H1 (cell line): ENCODE measurements at regions not wholly inside any gene's neighbourhood (a gene's known extent, or its start where the extent isn't known, plus 50 kb on each side); places are given as distances from the start of the nearest gene placed in this dataset.

ENCODE experiments used
- CTCF ChIA-PET: fragments of 300-600 bp; sonication (Branson Sonifier 250); formaldehyde crosslinking; loops from one replicate; lab custom pipeline; 2021; ENCODE audit not compliant: partially characterized antibody; lab: Charles Lee
- POLR2A ChIA-PET: fragments of 300-600 bp; sonication (Branson Sonifier 250); formaldehyde crosslinking; loops from one replicate; lab custom pipeline; 2021; ENCODE audit warnings: inconsistent platforms; ENCODE audit not compliant: partially characterized antibody; lab: Charles Lee
- DNase-seq, 2 experiments: peaks; one replicate each; pipeline versions ENCODE4 v3.0.0 to v3.0.0-alpha.2; 2010 to 2022; ENCODE audit warnings: low spot score in 2 of 2, low read depth in 1 of 2, mixed read lengths in 1 of 2
- FAIRE-seq: peaks from 2 replicates; lab custom pipeline; 2011; peaks lifted over from hg19 to GRCh38; lab: Jason Lieb, UNC
- H2AFZ ChIP-seq: 2 replicates; pipeline ENCODE4 v1.8.1; 2012; ENCODE audit warnings: low read length, inconsistent platforms
- H2AK5ac ChIP-seq: 2 replicates; pipeline ENCODE4 v1.6.1; 2013; ENCODE audit warnings: low read depth, low read length
- H2BK120ac ChIP-seq: replicated peaks from 2 replicates; pipeline ENCODE3; 2013; ENCODE audit warnings: low read depth, low read length, inconsistent platforms
- H2BK12ac ChIP-seq: 2 replicates; pipeline ENCODE4 v1.6.1; 2013; ENCODE audit warnings: low read depth, low read length
- H2BK15ac ChIP-seq: 2 replicates; pipeline ENCODE4 v1.6.1; 2013; ENCODE audit warnings: low read length
- H2BK20ac ChIP-seq: 2 replicates; pipeline ENCODE4 v1.6.1; 2013; ENCODE audit warnings: low read length
- H2BK5ac ChIP-seq: 2 replicates; pipeline ENCODE4 v1.6.1; 2013; ENCODE audit warnings: low read depth, low read length
- H3K14ac ChIP-seq: 2 replicates; pipeline ENCODE4 v1.6.1; 2013; ENCODE audit warnings: inconsistent platforms; ENCODE audit not compliant: insufficient read length
- H3K18ac ChIP-seq: 2 replicates; pipeline ENCODE4 v1.6.1; 2013; ENCODE audit warnings: low read length; ENCODE audit errors: extremely low read depth
- H3K23ac ChIP-seq: 2 replicates; pipeline ENCODE4 v1.6.1; 2013; ENCODE audit warnings: inconsistent platforms; ENCODE audit not compliant: insufficient read length
- H3K23me2 ChIP-seq: 2 replicates; pipeline ENCODE4 v1.6.1; 2013; ENCODE audit warnings: low read depth, low read length
- H3K27ac ChIP-seq: 2 replicates; pipeline ENCODE4 v1.6.1; 2011; ENCODE audit warnings: low read depth, low read length, inconsistent platforms
- H3K27me3 ChIP-seq, 4 experiments: replicated peaks in 1 of 4; 1 replicate in 1 of 4; 2 replicates in 3 of 4; pipeline versions ENCODE4 v1.6.1 to v1.8.1; 2011 to 2013; ENCODE audit warnings: low read length in 3 of 4, mild to moderate bottlenecking in 3 of 4, inconsistent platforms in 2 of 4, mixed read lengths in 2 of 4, moderate library complexity in 1 of 4; ENCODE audit not compliant: control insufficient read depth in 3 of 4, insufficient read depth in 3 of 4; ENCODE audit errors: extremely low read depth in 1 of 4
- H3K36me3 ChIP-seq, 4 experiments: 2 replicates each; pipeline versions ENCODE4 v1.6.1 to v1.8.1; 2011 to 2013; ENCODE audit warnings: mild to moderate bottlenecking in 4 of 4, low read length in 3 of 4, moderate library complexity in 2 of 4, control low read depth in 1 of 4, inconsistent platforms in 1 of 4; ENCODE audit not compliant: insufficient read depth in 4 of 4, control insufficient read depth in 2 of 4
- H3K4ac ChIP-seq: replicated peaks from 2 replicates; pipeline ENCODE3; 2013; ENCODE audit warnings: low read length, low read depth, mixed read lengths, inconsistent platforms; ENCODE audit not compliant: insufficient read length
- H3K4me1 ChIP-seq, 4 experiments: replicated peaks in 1 of 4; 1 replicate in 1 of 4; 2 replicates in 3 of 4; pipeline versions ENCODE4 v1.6.1 to v1.8.1; 2011 to 2013; ENCODE audit warnings: low read length in 3 of 4, inconsistent platforms in 2 of 4, mixed read lengths in 1 of 4; ENCODE audit not compliant: insufficient read depth in 4 of 4, control insufficient read depth in 3 of 4
- H3K4me2 ChIP-seq, 2 experiments: 2 replicates each; pipeline versions ENCODE4 v1.6.1 to v1.8.1; 2011 to 2013; ENCODE audit warnings: low read depth in 2 of 2, low read length in 2 of 2, control low read depth in 1 of 2, inconsistent platforms in 1 of 2, mild to moderate bottlenecking in 1 of 2; ENCODE audit not compliant: insufficient read depth in 1 of 2
- H3K4me3 ChIP-seq, 4 experiments: fragments of 200-600, 300-600 bp in 1 of 4; sonication (generic), shearing (Covaris generic), sonication (Bioruptor Twin) in 1 of 4; 2 replicates each; pipeline versions ENCODE4 v1.5.1 to v1.8.1; 2011 to 2016; ENCODE audit warnings: low read length in 4 of 4, low read depth in 3 of 4, control low read depth in 2 of 4, inconsistent platforms in 2 of 4, mild to moderate bottlenecking in 2 of 4, mixed read lengths in 1 of 4, moderate library complexity in 1 of 4; ENCODE audit not compliant: insufficient read depth in 2 of 4; ENCODE audit errors: extremely low read depth in 1 of 4
- H3K56ac ChIP-seq: replicated peaks from 2 replicates; pipeline ENCODE3; 2013; ENCODE audit warnings: low read depth, mild to moderate bottlenecking, mixed read lengths, low read length, inconsistent platforms; ENCODE audit not compliant: insufficient read length
- H3K79me1 ChIP-seq: 2 replicates; pipeline ENCODE4 v1.6.1; 2013; ENCODE audit warnings: low read depth, low read length, control low read depth
- H3K79me2 ChIP-seq, 2 experiments: 2 replicates each; pipeline versions ENCODE4 v1.6.1 to v1.8.1; 2012 to 2013; ENCODE audit warnings: low read length in 2 of 2, mild to moderate bottlenecking in 2 of 2, inconsistent platforms in 1 of 2; ENCODE audit not compliant: insufficient read depth in 2 of 2, control insufficient read depth in 1 of 2
- H3K9ac ChIP-seq, 4 experiments: replicated peaks in 1 of 4; 1 replicate in 1 of 4; 2 replicates in 3 of 4; pipeline versions ENCODE4 v1.6.1 to v1.8.1; 2011 to 2013; ENCODE audit warnings: low read depth in 3 of 4, low read length in 3 of 4, control low read depth in 2 of 4, mild to moderate bottlenecking in 2 of 4, moderate library complexity in 2 of 4, inconsistent platforms in 1 of 4; ENCODE audit errors: extremely low read depth in 1 of 4
- H3K9me3 ChIP-seq, 2 experiments: 2 replicates each; pipeline versions ENCODE4 v1.6.1 to v1.8.1; 2012 to 2013; ENCODE audit warnings: mild to moderate bottlenecking in 2 of 2, moderate library complexity in 2 of 2, control low read depth in 1 of 2, inconsistent platforms in 1 of 2, low read depth in 1 of 2, low read length in 1 of 2, mixed read lengths in 1 of 2; ENCODE audit not compliant: insufficient read depth in 2 of 2
- H4K20me1 ChIP-seq, 2 experiments: replicated peaks in 1 of 2; 2 replicates each; pipeline versions ENCODE3 to v1.8.1; 2011 to 2013; ENCODE audit warnings: inconsistent platforms in 2 of 2, low read length in 2 of 2, mild to moderate bottlenecking in 1 of 2; ENCODE audit not compliant: insufficient read depth in 2 of 2, control insufficient read depth in 1 of 2
- H4K5ac ChIP-seq: 2 replicates; pipeline ENCODE4 v1.6.1; 2013; ENCODE audit warnings: low read length, low read depth, mixed read lengths, inconsistent platforms; ENCODE audit not compliant: insufficient read length
- H4K8ac ChIP-seq: 2 replicates; pipeline ENCODE4 v1.8.0; 2013; ENCODE audit warnings: mild to moderate bottlenecking, moderate library complexity, low read length, inconsistent platforms; ENCODE audit not compliant: insufficient read depth; ENCODE audit errors: extremely low read depth
- H4K91ac ChIP-seq: replicated peaks from 2 replicates; pipeline ENCODE3; 2013; ENCODE audit warnings: low read length, mixed read lengths, inconsistent platforms; ENCODE audit not compliant: insufficient read length
- BACH1 ChIP-seq: IDR thresholded peaks from 2 replicates; pipeline ENCODE4 v1.6.1; 2012; ENCODE audit warnings: low read length, improper control_type of control experiment
- CHD1 ChIP-seq: IDR thresholded peaks from 2 replicates; pipeline ENCODE4 v1.6.1; 2012; ENCODE audit warnings: low read depth, low read length, improper control_type of control experiment
- KDM4A ChIP-seq: IDR thresholded peaks from one replicate; pipeline ENCODE4 v1.7.1; 2012; ENCODE audit warnings: low read depth, mild to moderate bottlenecking, moderate library complexity, low read length, inconsistent platforms; ENCODE audit not compliant: severe bottlenecking
- WGBS, 2 experiments: shearing (Covaris generic) in 1 of 2; methylation state at CpG; one replicate each; pipeline versions ENCODE4 v1.1.6 to v1.1.7; 2013 to 2015; ENCODE audit warnings: low lambda C conversion rate in 2 of 2, mixed read lengths in 2 of 2, inconsistent platforms in 1 of 2, low coverage in 1 of 2, missing lambda C conversion rate in 1 of 2; ENCODE audit not compliant: insufficient replicate concordance in 2 of 2, insufficient coverage in 1 of 2, insufficient read length in 1 of 2; ENCODE audit errors: extremely low coverage in 1 of 2, missing lambda C conversion rate in 1 of 2; 5-methylcytosine and 5-hydroxymethylcytosine counted together

DNA sequence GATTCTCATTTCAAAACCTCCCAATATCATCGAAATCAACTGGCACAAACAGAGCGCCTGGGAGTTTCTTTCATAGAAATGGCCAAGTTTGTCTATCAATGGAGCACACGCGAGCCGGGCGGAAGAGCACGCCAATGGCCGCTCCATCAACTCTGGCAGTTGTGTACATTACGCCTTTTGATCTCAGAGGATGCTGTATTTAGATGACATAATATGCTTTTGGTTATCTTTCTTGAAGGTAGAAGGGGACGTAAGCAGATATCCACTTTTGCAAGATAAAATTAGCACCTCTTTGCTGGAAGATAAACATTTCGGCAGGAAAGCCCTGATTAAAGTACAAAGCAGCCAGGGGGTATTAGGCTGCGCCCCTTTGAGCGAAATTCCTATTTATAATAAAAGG, 287.4 kb downstream of the IRF8 start:
- Histone ChIP-seq H2BK20ac (no peak overlapping the region), H4K20me1 (no peaks in the 10 kb centered on the region), H2BK12ac (no peak overlapping the region), H2BK5ac (no peak overlapping the region), H2BK15ac (no peak overlapping the region), H2AFZ (no peak overlapping the region), H3K23me2 (no peaks in the 10 kb centered on the region), H3K79me2 (no peaks in the 10 kb centered on the region), H3K27me3 (no peaks in the 10 kb centered on the region; a peak in 1 of 7 replicates), H3K4me3 (no peak overlapping the region), H3K79me1 (no peaks in the 10 kb centered on the region), H4K8ac (no peak overlapping the region), H3K4me1 (no peaks in the 10 kb centered on the region; a peak in 1 of 7 replicates), H3K4ac (no peak overlapping the region), H4K5ac (no peak overlapping the region), H3K9ac (no peak overlapping the region), H3K36me3 (no peaks in the 10 kb centered on the region), H2BK120ac (no peak overlapping the region), H3K23ac (no peak overlapping the region), H3K18ac (no peak overlapping the region), H3K4me2 (no peak overlapping the region), H4K91ac (no peak overlapping the region), H3K27ac (no peak overlapping the region), H3K56ac (no peak overlapping the region), H3K9me3 (no peaks in the 10 kb centered on the region), H2AK5ac (no peak overlapping the region), H3K14ac (no peak overlapping the region)
- 89% methylated on average over 13 of the region's 13 CpGs; no CpG with 5 or more reads in 1 of the 2 experiments for WGBS, 2 experiments
- DNase-seq, result no peak
- FAIRE-seq, result no peak
- TF ChIP-seq CHD1 (no peak), BACH1 (no peak), KDM4A (no peak)
- ChIA-PET POLR2A (no interaction called here), CTCF (no interaction called here)
